B cell (primary cell): ENCODE measurements at regions not wholly inside any gene's neighbourhood (a gene's known extent, or its start where the extent isn't known, plus 50 kb on each side); places are given as distances from the start of the nearest gene placed in this dataset.

ENCODE experiments used
- ATAC-seq: fragments of 200-7000 bp; cut with Tn5 transposase; one replicate; pipeline ENCODE4 v1.10.0; 2021; ENCODE audit warnings: low read depth, mild to moderate bottlenecking, moderate number of reproducible peaks, moderate library complexity
- CTCF ChIA-PET: fragments of 350-600 bp; sonication (Branson Sonifier 250); formaldehyde crosslinking; loops from one replicate; lab custom pipeline; 2021; ENCODE audit warnings: antibody characterized with exemption, inconsistent platforms; lab: Charles Lee
- POLR2A ChIA-PET: fragments of 350-600 bp; sonication (Branson Sonifier 250); formaldehyde crosslinking; loops from one replicate; lab custom pipeline; 2021; ENCODE audit warnings: antibody characterized with exemption; lab: Charles Lee
- DNase-seq: peaks from one replicate; pipeline ENCODE4 v3.0.0; 2013
- H2AFZ ChIP-seq: 2 replicates; pipeline ENCODE4 v1.6.1; 2012; ENCODE audit warnings: mild to moderate bottlenecking, low read depth, low read length; ENCODE audit not compliant: insufficient read depth, poor library complexity, severe bottlenecking
- H3K27ac ChIP-seq, 2 donors: 1 replicate in 1 of 2; 2 replicates in 1 of 2; pipeline ENCODE4 v1.5.1; 2012 to 2013; ENCODE audit warnings: low read length in 2 of 2, mild to moderate bottlenecking in 2 of 2, moderate library complexity in 1 of 2
- H3K27me3 ChIP-seq, 4 experiments: fragments of 200-600 bp in 1 of 4; sonication (generic) in 1 of 4; replicated peaks in 1 of 4; 1 replicate in 2 of 4; 2 replicates in 2 of 4; pipeline versions ENCODE4 v1.6.1 to v1.7.0; 2013 to 2016; ENCODE audit warnings: low read length in 3 of 4, mild to moderate bottlenecking in 2 of 4, mixed read lengths in 1 of 4, moderate library complexity in 1 of 4; ENCODE audit not compliant: insufficient read depth in 4 of 4, control insufficient read depth in 3 of 4; ENCODE audit errors: control extremely low read depth in 1 of 4
- H3K36me3 ChIP-seq, 2 experiments: replicated peaks in 1 of 2; 1 replicate in 1 of 2; 2 replicates in 1 of 2; pipeline versions ENCODE4 v1.6.1 to v1.7.1; 2013; ENCODE audit warnings: low read length in 1 of 2; ENCODE audit not compliant: insufficient read depth in 2 of 2, control insufficient read depth in 1 of 2; ENCODE audit errors: control extremely low read depth in 1 of 2, extremely low read depth in 1 of 2
- H3K4me1 ChIP-seq, 2 donors: fragments of 200-600 bp in 1 of 2; sonication (generic) in 1 of 2; 1 replicate in 1 of 2; 2 replicates in 1 of 2; pipeline versions ENCODE4 v1.5.1 to v1.6.1; 2013 to 2017; ENCODE audit warnings: low read length in 2 of 2; ENCODE audit not compliant: control insufficient read depth in 2 of 2, insufficient read depth in 2 of 2
- H3K4me2 ChIP-seq: replicated peaks from 2 replicates; pipeline ENCODE3; 2012; ENCODE audit warnings: mild to moderate bottlenecking, low read depth, low read length; ENCODE audit not compliant: poor library complexity, severe bottlenecking
- H3K4me3 ChIP-seq, 5 experiments: fragments of 200-600 bp in 1 of 5; sonication (generic) in 1 of 5; 1 replicate in 3 of 5; 2 replicates in 2 of 5; pipeline versions ENCODE4 v1.5.1 to v1.7.0; 2011 to 2016; ENCODE audit warnings: low read length in 4 of 5, mild to moderate bottlenecking in 4 of 5, low read depth in 2 of 5, control low read depth in 1 of 5, moderate library complexity in 1 of 5; ENCODE audit not compliant: insufficient read depth in 1 of 5; ENCODE audit errors: control extremely low read depth in 1 of 5, extremely low read depth in 1 of 5
- H3K79me2 ChIP-seq: fragments of 200-600 bp; sonication (generic); one replicate; pipeline ENCODE4 v1.6.0; 2016; ENCODE audit warnings: low read length; ENCODE audit not compliant: control insufficient read depth, insufficient read depth
- H3K9ac ChIP-seq: fragments of 200-600 bp; sonication (generic); 2 replicates; pipeline ENCODE4 v1.6.1; 2017; ENCODE audit warnings: mild to moderate bottlenecking, low read length, moderate library complexity
- H3K9me3 ChIP-seq, 3 donors: one replicate each; pipeline versions ENCODE4 v1.6.1 to v1.7.1; 2013; ENCODE audit warnings: low read length in 2 of 3; ENCODE audit not compliant: control insufficient read depth in 2 of 3, insufficient read depth in 1 of 3; ENCODE audit errors: control extremely low read depth in 1 of 3
- H4K20me1 ChIP-seq: 2 replicates; pipeline ENCODE4 v1.6.0; 2012; ENCODE audit warnings: mild to moderate bottlenecking, low read length; ENCODE audit not compliant: insufficient read depth, control insufficient read depth, poor library complexity, severe bottlenecking
- H3K27ac Mint-ChIP-seq: one replicate; pipeline ENCODE4 v1.8.0; 2021; ENCODE audit warnings: mixed read lengths
- H3K27me3 Mint-ChIP-seq: one replicate; pipeline ENCODE4 v1.8.0; 2021; ENCODE audit warnings: mixed read lengths
- H3K4me1 Mint-ChIP-seq: one replicate; pipeline ENCODE4 v1.8.0; 2021; ENCODE audit warnings: mixed read lengths
- H3K4me3 Mint-ChIP-seq: one replicate; pipeline ENCODE4 v1.8.0; 2021; ENCODE audit warnings: mixed read lengths
- H3K9me3 Mint-ChIP-seq: one replicate; pipeline ENCODE4 v1.8.0; 2022; ENCODE audit warnings: mixed read lengths; ENCODE audit not compliant: insufficient read depth
- EZH2 ChIP-seq: IDR thresholded peaks from 2 replicates; pipeline ENCODE4 v1.6.1; 2012; ENCODE audit warnings: borderline replicate concordance, low read depth, mild to moderate bottlenecking, moderate library complexity, low read length; ENCODE audit not compliant: insufficient read depth, poor library complexity, severe bottlenecking
- WGBS: methylation state at CpG from one replicate; pipeline ENCODE4 v1.1.5; 2013; ENCODE audit warnings: missing lambda C conversion rate; ENCODE audit not compliant: insufficient coverage; 5-methylcytosine and 5-hydroxymethylcytosine counted together
- intact Hi-C: fragments of 100-400 bp; cut with micrococcal nuclease; formaldehyde crosslinking; loops from one replicate; pipeline ENCODE4 v1.10.0; 2022
- TF ChIP-seq, protein P1 (sequence below): fragments of 200-600 bp; IDR thresholded peaks from one replicate; pipeline ENCODE4 v1.8.0; 2022; ENCODE audit warnings: antibody characterized with exemption, mild to moderate bottlenecking

DNA sequence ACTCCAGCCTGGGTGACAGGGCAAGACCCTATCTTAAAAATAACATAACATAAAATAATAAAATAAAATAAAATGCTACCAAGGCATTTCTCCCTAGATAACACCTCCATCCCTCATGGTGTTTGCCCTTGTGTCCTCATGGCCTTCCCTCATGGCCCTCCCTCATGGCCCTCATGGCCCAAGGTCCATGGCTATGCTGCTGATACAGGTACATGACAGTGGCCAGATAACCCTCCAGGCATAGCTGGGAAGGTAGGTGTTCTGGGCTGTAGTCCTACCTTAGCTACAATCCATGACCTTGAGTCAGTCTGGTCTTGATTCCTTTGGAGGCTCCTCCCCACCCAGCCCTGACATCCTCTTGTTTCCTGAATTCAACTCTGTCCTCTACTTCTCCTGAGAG is 75.2 kb downstream of the PJA1 start:
- DNase-seq (no peak), ATAC-seq (no peak)
- H3K4me3 Mint-ChIP-seq, result no peak overlapping the region
- H3K4me2 ChIP-seq, result no peak overlapping the region
- no peaks in the 10 kb centered on the region for H3K36me3 ChIP-seq
- no peak for TF ChIP-seq EZH2
- TF ChIP-seq, protein P1, sequence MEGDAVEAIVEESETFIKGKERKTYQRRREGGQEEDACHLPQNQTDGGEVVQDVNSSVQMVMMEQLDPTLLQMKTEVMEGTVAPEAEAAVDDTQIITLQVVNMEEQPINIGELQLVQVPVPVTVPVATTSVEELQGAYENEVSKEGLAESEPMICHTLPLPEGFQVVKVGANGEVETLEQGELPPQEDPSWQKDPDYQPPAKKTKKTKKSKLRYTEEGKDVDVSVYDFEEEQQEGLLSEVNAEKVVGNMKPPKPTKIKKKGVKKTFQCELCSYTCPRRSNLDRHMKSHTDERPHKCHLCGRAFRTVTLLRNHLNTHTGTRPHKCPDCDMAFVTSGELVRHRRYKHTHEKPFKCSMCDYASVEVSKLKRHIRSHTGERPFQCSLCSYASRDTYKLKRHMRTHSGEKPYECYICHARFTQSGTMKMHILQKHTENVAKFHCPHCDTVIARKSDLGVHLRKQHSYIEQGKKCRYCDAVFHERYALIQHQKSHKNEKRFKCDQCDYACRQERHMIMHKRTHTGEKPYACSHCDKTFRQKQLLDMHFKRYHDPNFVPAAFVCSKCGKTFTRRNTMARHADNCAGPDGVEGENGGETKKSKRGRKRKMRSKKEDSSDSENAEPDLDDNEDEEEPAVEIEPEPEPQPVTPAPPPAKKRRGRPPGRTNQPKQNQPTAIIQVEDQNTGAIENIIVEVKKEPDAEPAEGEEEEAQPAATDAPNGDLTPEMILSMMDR, result no peak
- POLR2A ChIA-PET, result no interaction called here
- no peak overlapping the region for H3K9ac ChIP-seq
- H3K27me3 Mint-ChIP-seq, result no peaks in the 10 kb centered on the region
- CTCF ChIA-PET, result no interaction called here
- no peaks in the 10 kb centered on the region for H3K4me1 Mint-ChIP-seq
- no peak overlapping the region for H3K4me3 ChIP-seq
- no peaks in the 10 kb centered on the region for H3K27me3 ChIP-seq
- H4K20me1 ChIP-seq, result no peaks in the 10 kb centered on the region
- intact Hi-C loops, result loop anchor here (5.0 kb wide), 1 partner anchor 132 kb away; no protein-coding TSS in a partner anchor
- H3K27ac ChIP-seq, result no peak overlapping the region
- H3K27ac Mint-ChIP-seq, result no peak overlapping the region
- H3K79me2 ChIP-seq, result no peaks in the 10 kb centered on the region
- no peaks in the 10 kb centered on the region for H3K9me3 Mint-ChIP-seq
- H2AFZ ChIP-seq, result no peak overlapping the region
- no peaks in the 10 kb centered on the region for H3K4me1 ChIP-seq
- H3K9me3 ChIP-seq, result no peaks in the 10 kb centered on the region

GRCh38 chrX:69089203-69089602 is 76.0 kb downstream of the PJA1 start:
- POLR2A ChIA-PET, result no interaction called here
- H3K27ac Mint-ChIP-seq, result no peak overlapping the region
- no peaks in the 10 kb centered on the region for H3K9me3 Mint-ChIP-seq
- Histone ChIP-seq H3K36me3 (no peaks in the 10 kb centered on the region), H3K79me2 (no peaks in the 10 kb centered on the region), H3K9ac (no peak overlapping the region), H2AFZ (no peak overlapping the region), H4K20me1 (no peaks in the 10 kb centered on the region), H3K27ac (no peak overlapping the region), H3K4me3 (no peak overlapping the region), H3K4me1 (no peaks in the 10 kb centered on the region), H3K27me3 (no peaks in the 10 kb centered on the region), H3K4me2 (no peak overlapping the region), H3K9me3 (no peaks in the 10 kb centered on the region)
- no peaks in the 10 kb centered on the region for H3K27me3 Mint-ChIP-seq
- no peaks in the 10 kb centered on the region for H3K4me1 Mint-ChIP-seq
- TF ChIP-seq, protein P1, result no peak
- CTCF ChIA-PET, result interaction anchor here (0.5 kb wide), 1 partner anchor 72 kb away, joined by 4 read pairs; no protein-coding TSS in a partner anchor
- intact Hi-C loops, result no loop called here
- ATAC-seq (no peak), DNase-seq (no peak)
- 77% methylated on average over 2 of the region's 3 CpGs for WGBS
- no peak overlapping the region for H3K4me3 Mint-ChIP-seq
